ENCODE measurements at regions not wholly inside any gene's neighbourhood (a gene's known extent, or its start where the extent isn't known, plus 50 kb on each side); places are given as distances from the start of the nearest gene placed in this dataset.

GRCh38 chr17:74104921-74105320, 98.6 kb upstream of the RPL38 start:
- TF ChIP-seq CTCF (IDR thresholded peaks at IDR 0.05) = no peak
- TF ChIP-seq EZH2 (IDR thresholded peaks at IDR 0.05; ENCODE audit: borderline replicate concordance, insufficient read depth, low read depth, low read length, poor library complexity, severe bottlenecking) = no peak

All from B cell (primary cell).